HG02885 (cell line): ENCODE measurements at regions not wholly inside any gene's neighbourhood (a gene's known extent, or its start where the extent isn't known, plus 50 kb on each side); places are given as distances from the start of the nearest gene placed in this dataset.

Experiments used
- ATAC-seq: cut with Tn5 transposase; IDR thresholded peaks from one replicate; pipeline ENCODE4 v1.9.1; 2021; ENCODE audit warnings: mild to moderate bottlenecking; ENCODE audit not compliant: unreplicated experiment, poor library complexity

DNA sequence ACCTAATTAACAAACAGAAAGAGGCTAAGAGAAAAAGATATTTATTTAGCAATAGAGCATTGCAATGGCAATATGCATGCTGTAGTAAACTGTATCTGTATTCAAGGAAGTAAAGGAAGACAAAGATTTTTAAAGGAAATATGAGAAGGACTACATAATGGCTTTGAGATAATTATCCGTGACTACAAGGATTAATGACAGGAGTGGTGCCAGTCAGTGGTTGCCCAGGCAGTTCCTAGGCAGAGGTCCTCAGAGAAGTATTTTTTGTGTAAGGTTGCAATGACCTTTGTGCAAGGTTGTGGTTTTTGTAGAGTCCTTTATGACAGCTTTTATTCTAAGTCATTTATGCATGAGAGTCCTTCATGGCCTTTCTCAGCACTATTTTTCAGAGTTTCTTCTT lies 711.1 kb upstream of the CHRM3 start:
- no peak for ATAC-seq

DNA sequence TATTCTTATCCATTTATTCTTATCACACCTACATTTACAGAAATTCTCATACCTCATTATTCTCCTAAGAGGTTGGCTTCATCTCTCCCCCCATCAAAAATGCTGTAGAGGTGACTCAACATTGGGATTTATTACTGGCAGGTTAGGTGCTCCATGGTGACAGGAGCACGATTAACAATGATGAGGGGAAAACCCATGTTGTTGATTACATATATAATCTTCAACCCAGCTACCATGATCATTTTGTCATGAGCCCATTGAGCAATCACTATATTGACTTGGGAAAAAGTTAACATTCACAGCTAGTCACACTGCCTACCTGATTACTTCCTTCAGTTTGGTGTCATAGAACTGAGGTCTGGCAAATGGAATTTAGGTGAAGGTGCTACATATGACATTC lies 712.1 kb upstream of the CHRM3 start:
- ATAC-seq, result no peak

DNA sequence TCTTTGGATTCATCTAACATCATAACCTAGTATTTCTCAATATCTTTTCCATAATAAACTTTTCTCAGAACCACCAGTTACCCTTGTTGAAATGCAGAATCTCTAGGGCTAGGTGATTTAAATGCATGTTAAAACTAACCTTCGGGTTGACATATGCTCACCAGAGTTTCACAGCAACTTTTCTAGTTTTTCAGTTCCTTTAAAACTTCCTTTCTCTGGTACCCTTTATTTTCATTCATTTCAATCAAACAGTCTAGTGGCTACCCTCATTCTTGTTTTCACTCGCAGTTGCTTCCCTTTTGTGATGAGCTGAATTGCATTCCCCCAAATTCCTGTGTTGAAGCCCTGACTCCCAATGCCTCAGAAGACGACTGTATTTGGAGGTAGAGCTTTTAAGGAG lies 712.8 kb upstream of the CHRM3 start:
- ATAC-seq, result no peak

DNA sequence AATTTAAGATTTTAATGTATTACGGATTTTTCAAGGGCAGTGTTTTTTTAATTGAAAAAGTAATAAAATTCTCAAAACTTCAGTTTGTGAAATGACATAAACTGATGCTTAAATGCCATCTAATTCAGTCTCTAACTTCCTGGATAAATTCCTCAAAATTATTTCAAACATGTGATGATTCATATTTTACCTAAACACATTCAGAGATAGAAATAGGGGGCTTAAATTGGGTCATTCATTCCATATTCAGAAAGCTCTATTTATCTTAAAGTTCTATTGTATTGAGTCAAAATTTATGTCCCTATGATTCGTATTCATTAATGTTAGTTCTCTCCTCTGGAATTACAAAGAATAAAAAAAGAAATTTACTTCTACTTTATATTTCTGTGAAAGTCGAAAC lies 713.6 kb upstream of the CHRM3 start:
- no peak for ATAC-seq

GRCh38 chr1:238672262-238672661 lies 714.1 kb upstream of the CHRM3 start:
- ATAC-seq, result no peak

DNA sequence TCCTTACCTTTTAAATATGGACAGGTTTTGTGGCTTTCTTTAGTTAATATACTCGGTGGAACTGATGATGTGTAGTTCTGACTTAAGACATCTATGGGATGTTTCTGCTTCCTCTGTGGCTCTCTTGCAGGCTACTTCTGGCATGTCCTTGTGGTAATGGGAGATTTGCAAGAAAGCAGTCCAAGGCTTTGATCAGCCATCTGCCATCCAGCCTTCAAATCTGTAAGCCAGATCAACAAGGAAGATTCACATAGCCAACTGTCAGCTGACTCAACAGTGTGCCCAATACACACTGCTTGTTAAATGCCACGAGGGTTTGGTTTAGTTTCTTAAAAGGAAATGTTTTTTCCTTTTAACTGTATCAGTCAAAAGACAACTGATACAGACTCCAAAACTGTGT lies 722.2 kb upstream of the CHRM3 start:
- ATAC-seq, result no peak

- no peak for ATAC-seq
These were observed 725.5 kb upstream of the CHRM3 start for GRCh38 chr1:238660849-238661248.

DNA sequence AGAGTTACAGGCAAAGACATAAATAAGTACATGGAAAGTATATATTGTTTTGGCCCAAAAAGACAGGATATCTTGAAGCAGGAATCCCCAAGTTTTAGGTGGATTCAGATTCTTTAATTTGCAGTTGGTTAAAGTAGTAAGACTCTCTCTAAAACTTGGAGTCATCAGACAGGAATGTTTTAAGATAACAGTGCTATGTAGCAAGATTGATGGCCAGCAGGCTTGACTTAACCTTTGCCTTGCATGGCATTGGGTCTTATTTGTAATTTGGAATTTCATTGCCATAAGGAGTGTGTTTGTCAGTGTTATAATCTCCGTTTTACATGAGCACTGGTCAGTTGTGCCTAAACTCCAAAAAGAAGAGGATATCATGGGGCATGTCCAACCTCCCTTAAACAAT lies 727.6 kb upstream of the CHRM3 start:
- no peak for ATAC-seq

GRCh38 chr1:238653693-238654321 lies 732.6 kb upstream of the CHRM3 start:
- ATAC-seq, result no peak

DNA sequence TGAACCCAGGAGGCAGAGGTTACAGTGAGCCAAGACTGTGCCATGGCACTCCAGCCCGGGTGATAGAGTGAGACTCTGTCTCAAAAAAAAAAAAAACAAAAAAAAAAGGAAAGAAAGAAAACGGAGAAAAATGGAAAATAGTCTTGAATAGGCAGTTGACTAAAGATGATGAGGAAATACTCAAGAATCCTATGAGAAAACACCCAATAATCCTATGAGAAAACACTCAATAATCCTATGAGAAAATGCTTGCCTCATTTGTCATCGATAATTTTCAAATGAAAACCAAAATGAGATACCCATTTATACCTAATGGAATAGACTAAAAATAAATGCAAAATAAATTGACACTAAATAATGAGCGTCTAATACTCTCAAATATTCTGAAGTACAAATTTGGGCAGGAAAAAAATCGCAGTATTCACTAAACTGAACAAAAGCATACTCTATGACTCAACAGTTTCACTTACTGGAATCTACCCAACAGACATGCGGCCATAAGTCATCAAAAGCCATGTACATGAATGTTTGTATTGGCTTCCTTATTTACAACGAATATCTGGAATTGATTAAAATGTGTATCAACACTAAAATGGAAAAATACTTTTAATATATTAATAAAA lies 733.9 kb upstream of the CHRM3 start:
- no peak for ATAC-seq

- ATAC-seq, result no peak
These were observed 737.2 kb upstream of the CHRM3 start for GRCh38 chr1:238649200-238649599.

- ATAC-seq, result no peak
These were observed 737.6 kb upstream of the CHRM3 start for GRCh38 chr1:238648751-238649150.

GRCh38 chr1:238648296-238648695 lies 738.1 kb upstream of the CHRM3 start:
- no peak for ATAC-seq

DNA sequence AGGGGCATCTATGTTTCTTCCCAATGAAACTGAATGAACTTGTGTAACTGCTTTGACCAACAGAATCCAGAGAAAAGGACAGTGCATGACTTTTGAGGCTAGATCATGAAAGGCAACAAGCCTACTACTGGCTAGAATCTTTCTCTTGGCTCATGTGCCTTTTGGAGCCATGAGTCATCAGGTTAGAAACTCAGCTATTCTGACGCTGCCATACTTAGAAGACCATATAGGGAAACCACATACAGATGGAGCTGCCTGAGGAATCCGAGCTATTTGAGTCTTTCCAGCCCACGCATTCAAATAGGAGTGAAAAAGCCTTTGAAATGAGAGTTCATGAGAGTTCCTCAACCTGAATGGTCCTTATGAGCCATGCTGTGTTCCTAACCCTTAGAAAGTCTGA lies 738.5 kb upstream of the CHRM3 start:
- ATAC-seq, result no peak

GRCh38 chr1:238642231-238642630 lies 744.1 kb upstream of the CHRM3 start:
- ATAC-seq, result no peak

DNA sequence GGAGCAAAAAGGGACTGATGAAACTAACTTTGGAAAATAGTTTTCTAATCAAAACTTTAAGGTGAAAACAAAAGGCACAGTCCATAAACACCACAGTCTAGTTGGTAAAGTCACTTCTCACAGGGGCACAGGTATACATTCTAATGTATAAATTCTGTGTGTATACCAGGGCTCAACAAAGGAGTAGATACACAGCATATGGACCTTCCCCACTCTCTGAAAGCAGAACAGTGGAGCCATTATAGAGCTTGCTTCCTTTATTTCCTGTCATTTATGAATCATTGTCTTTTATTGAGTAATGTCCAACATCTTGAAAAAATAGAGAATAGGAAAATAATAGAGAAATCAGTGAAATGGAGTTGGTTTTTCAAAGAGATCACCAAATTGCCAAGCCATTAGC lies 746.5 kb upstream of the CHRM3 start:
- ATAC-seq, result no peak

GRCh38 chr1:238628110-238628509 lies 737.4 kb upstream of the ZP4 start:
- ATAC-seq, result no peak

DNA sequence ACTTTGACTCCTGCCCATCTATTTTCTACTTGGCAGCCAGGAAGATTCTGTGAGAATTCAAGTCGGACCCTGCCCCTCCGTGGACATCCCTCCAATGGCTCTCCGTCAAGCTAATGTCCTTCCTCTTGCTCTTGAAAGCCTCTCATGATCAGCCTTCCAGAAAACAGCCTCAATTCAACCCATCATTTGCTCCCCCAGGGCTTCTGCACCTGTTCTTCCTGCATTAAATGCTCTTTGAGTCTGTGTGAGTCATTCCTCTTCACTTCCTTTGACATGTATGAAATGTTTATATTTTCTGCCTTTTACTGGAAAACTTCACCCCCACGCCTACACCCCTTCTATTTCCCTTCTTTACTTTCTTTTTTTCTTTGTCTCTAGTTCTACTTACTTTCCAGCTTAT lies 734.1 kb upstream of the ZP4 start:
- no peak for ATAC-seq

- ATAC-seq, result no peak
These were observed 730.7 kb upstream of the ZP4 start for GRCh38 chr1:238621405-238621804.

- no peak for ATAC-seq
These were observed 728.9 kb upstream of the ZP4 start for GRCh38 chr1:238619652-238620051.

DNA sequence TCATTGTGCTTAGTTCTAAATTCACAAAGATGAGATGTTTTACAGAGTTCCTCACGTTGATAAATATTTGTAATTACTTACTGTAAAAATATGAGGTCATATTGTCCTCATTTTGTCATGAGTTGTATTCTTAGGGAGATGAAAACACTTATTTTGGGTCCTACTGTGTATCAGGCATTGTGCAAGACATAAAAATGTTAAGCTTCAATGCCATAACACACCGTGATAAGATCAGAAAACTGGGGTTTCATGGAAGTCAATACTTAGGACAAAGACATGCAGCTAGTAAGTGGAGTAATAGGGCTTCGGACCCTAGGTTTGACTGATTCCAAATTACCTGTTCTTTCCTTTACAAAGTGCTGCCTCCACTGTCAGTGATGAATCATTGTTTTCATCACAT lies 720.7 kb upstream of the ZP4 start:
- no peak for ATAC-seq

GRCh38 chr1:238608144-238608543 lies 717.4 kb upstream of the ZP4 start:
- ATAC-seq, result no peak
